ENCODE measurements at regions not wholly inside any gene's neighbourhood (a gene's known extent, or its start where the extent isn't known, plus 50 kb on each side); places are given as distances from the start of the nearest gene placed in this dataset.

DNA sequence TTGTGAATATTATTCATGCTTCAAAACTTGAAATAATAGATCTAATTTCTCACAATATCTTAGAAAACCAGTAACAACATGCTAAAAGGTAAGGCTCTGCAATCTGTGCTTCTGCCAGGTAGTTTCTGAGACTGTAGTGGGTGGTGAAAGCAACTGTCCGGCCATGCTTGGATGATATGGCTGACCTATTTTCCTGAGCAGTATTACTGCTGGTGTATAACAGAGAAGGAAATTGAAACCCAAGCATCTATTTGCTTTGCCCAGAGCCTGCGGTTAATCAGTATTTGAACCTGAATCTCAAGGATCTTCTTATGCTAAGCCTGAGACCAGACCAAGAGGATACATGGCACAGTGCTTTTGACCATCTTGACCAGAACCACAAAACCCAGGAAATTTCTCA, 563.8 kb downstream of the COL12A1 start:
- H3K36me3 ChIP-seq: no peaks in the 10 kb centered on the region
- no peak overlapping the region for H3K4me3 ChIP-seq
- intact Hi-C loops (cut with DNase I; ENCODE audit: low total_unique reads): no loop called here
- 91 to 97% (median 95%) methylated on average over 2 of the region's 2 CpGs for WGBS, 5 donors
- H3K4me1 ChIP-seq: no peaks in the 10 kb centered on the region
- DNase-seq: no peak
- H3K9me3 ChIP-seq: no peaks in the 10 kb centered on the region
- H3K27ac ChIP-seq: no peak overlapping the region
- TF ChIP-seq CTCF (IDR thresholded peaks at IDR 0.05): no peak
- no peak for TF ChIP-seq POLR2A (IDR thresholded peaks at IDR 0.05)
- TF ChIP-seq POLR2AphosphoS5 (IDR thresholded peaks at IDR 0.05): no peak
- TF ChIP-seq EP300 (IDR thresholded peaks at IDR 0.05): no peak
- H3K27me3 ChIP-seq: no peaks in the 10 kb centered on the region

DNA sequence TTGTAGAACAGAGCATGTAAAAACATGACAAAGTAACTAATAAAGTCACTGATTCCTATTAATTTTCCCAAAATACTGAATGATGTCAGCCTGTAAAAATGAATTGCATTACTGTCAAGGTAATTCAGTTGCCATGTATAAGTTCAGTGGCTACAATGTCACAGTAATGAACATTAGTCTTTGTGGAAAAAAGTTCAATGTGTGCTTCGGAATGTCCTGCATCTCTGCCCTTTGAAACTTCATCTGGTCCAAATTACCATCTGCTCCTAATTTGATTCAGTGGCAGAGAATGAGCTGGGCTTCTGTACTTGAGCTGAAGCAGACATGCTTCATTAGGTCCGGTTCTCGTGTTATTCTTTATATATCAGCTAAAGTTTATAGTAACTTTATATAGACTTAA, 567.4 kb downstream of the COL12A1 start:
- 61 to 85% (median 83%) methylated on average over 3 of the region's 3 CpGs for WGBS, 5 donors
- no peaks in the 10 kb centered on the region for H3K27me3 ChIP-seq
- H3K4me3 ChIP-seq: no peak overlapping the region
- DNase-seq: peak in 1 of 2 donors; percentile 16
- no peak overlapping the region for H3K27ac ChIP-seq
- no peaks in the 10 kb centered on the region for H3K4me1 ChIP-seq
- H3K9me3 ChIP-seq: no peaks in the 10 kb centered on the region
- TF ChIP-seq EP300 (IDR thresholded peaks at IDR 0.05): no peak
- no peak for TF ChIP-seq POLR2AphosphoS5 (IDR thresholded peaks at IDR 0.05)
- no peak for TF ChIP-seq CTCF (IDR thresholded peaks at IDR 0.05)
- no peak for TF ChIP-seq POLR2A (IDR thresholded peaks at IDR 0.05)
- intact Hi-C loops (cut with DNase I; ENCODE audit: low total_unique reads): no loop called here
- no peaks in the 10 kb centered on the region for H3K36me3 ChIP-seq

- intact Hi-C loops (cut with DNase I; ENCODE audit: low total_unique reads): no loop called here
- no peak for DNase-seq
- WGBS, 5 donors: 65 to 96% (median 92%) methylated on average over 1 of the region's 1 CpG
Observed at GRCh38 chr6:74632196-74632875, 573.5 kb downstream of the COL12A1 start.

GRCh38 chr6:74631564-74631963, 574.3 kb downstream of the COL12A1 start:
- WGBS, 5 donors: 72 to 89% (median 85%) methylated on average over 2 of the region's 2 CpGs
- no peaks in the 10 kb centered on the region for H3K36me3 ChIP-seq
- no peaks in the 10 kb centered on the region for H3K4me1 ChIP-seq
- TF ChIP-seq POLR2AphosphoS5 (IDR thresholded peaks at IDR 0.05) (no peak), POLR2A (IDR thresholded peaks at IDR 0.05) (no peak), EP300 (IDR thresholded peaks at IDR 0.05) (no peak), CTCF (IDR thresholded peaks at IDR 0.05) (no peak)
- intact Hi-C loops (cut with DNase I; ENCODE audit: low total_unique reads): no loop called here
- H3K4me3 ChIP-seq: no peak overlapping the region
- no peaks in the 10 kb centered on the region for H3K9me3 ChIP-seq
- no peak overlapping the region for H3K27ac ChIP-seq
- DNase-seq: no peak
- no peaks in the 10 kb centered on the region for H3K27me3 ChIP-seq

More at GRCh38 chr6:74632196-74632875, 573.5 kb downstream of the COL12A1 start:
- Histone ChIP-seq H3K4me1 (no peaks in the 10 kb centered on the region), H3K27ac (no peak overlapping the region), H3K36me3 (no peaks in the 10 kb centered on the region), H3K4me3 (no peak overlapping the region), H3K9me3 (no peaks in the 10 kb centered on the region), H3K27me3 (no peaks in the 10 kb centered on the region)
- TF ChIP-seq POLR2A (IDR thresholded peaks at IDR 0.05) (no peak), EP300 (IDR thresholded peaks at IDR 0.05) (no peak), POLR2AphosphoS5 (IDR thresholded peaks at IDR 0.05) (no peak), CTCF (IDR thresholded peaks at IDR 0.05) (no peak)

All from stomach (tissue), 8 donors.